IMR-90 (cell line): ENCODE measurements at regions not wholly inside any gene's neighbourhood (a gene's known extent, or its start where the extent isn't known, plus 50 kb on each side); places are given as distances from the start of the nearest gene placed in this dataset.

Source experiments
- ATAC-seq: fragments of 200-7000 bp; cut with Tn5 transposase; 2 replicates; pipeline ENCODE4 v1.9.1; 2020; ENCODE audit warnings: low read depth, mild to moderate bottlenecking, moderate library complexity
- BruUV-seq: library from RNA; stranded (reverse); fragments of 400-500 nt; replicated peaks from 2 replicates; lab custom pipeline; 2021; lab: Mats Ljungman, UMichigan
- CTCF ChIA-PET: fragments of 300-600 bp; formaldehyde crosslinking; extraction: SDS; loops from one replicate; lab custom pipeline; 2021; ENCODE audit warnings: antibody characterized with exemption; lab: Yijun Ruan, JAX
- POLR2A ChIA-PET: fragments of 300-600 bp; sonication (Branson Sonifier 250); formaldehyde crosslinking; loops from one replicate; lab custom pipeline; 2022; ENCODE audit warnings: antibody characterized with exemption; ENCODE audit not compliant: unreplicated experiment; lab: Charles Lee
- DNase-seq: peaks from one replicate; pipeline ENCODE4 v3.0.0; 2013
- H2AFZ ChIP-seq: replicated peaks from 2 replicates; pipeline ENCODE3; 2013; ENCODE audit warnings: low read length, mild to moderate bottlenecking; ENCODE audit not compliant: poor library complexity
- H2AK5ac ChIP-seq: 2 replicates; pipeline ENCODE4 v1.6.1; 2013; ENCODE audit warnings: low read depth, low read length, inconsistent platforms
- H2AK9ac ChIP-seq: replicated peaks from 2 replicates; pipeline ENCODE3; 2013; ENCODE audit warnings: mild to moderate bottlenecking, low read depth, low read length, moderate library complexity; ENCODE audit not compliant: poor library complexity
- H2BK120ac ChIP-seq: 2 replicates; pipeline ENCODE4 v1.6.1; 2013; ENCODE audit warnings: low read depth, low read length, inconsistent platforms
- H2BK15ac ChIP-seq: 3 replicates; pipeline ENCODE4 v1.6.1; 2013; ENCODE audit warnings: low read depth, low read length, inconsistent platforms
- H2BK20ac ChIP-seq: 2 replicates; pipeline ENCODE4 v1.6.1; 2013; ENCODE audit warnings: low read depth, mild to moderate bottlenecking, inconsistent platforms, low read length, moderate library complexity
- H2BK5ac ChIP-seq: 2 replicates; pipeline ENCODE4 v1.6.1; 2013; ENCODE audit warnings: mild to moderate bottlenecking, low read depth, low read length, inconsistent platforms; ENCODE audit not compliant: poor library complexity, severe bottlenecking
- H3K14ac ChIP-seq: replicated peaks from 2 replicates; pipeline ENCODE4 v1.6.1; 2013; ENCODE audit warnings: low read depth, low read length, inconsistent platforms
- H3K18ac ChIP-seq: 2 replicates; pipeline ENCODE4 v1.6.1; 2013; ENCODE audit warnings: low read depth, low read length, control low read depth
- H3K23ac ChIP-seq: 2 replicates; pipeline ENCODE4 v1.6.1; 2013; ENCODE audit warnings: low read depth, low read length, inconsistent platforms
- H3K27ac ChIP-seq: 2 replicates; pipeline ENCODE4 v1.5.1; 2013; ENCODE audit warnings: mild to moderate bottlenecking, control low read depth, low read length; ENCODE audit not compliant: insufficient read depth
- H3K27me3 ChIP-seq: 2 replicates; pipeline ENCODE4 v1.6.1; 2013; ENCODE audit warnings: low read length; ENCODE audit not compliant: control insufficient read depth, insufficient read depth
- H3K36me3 ChIP-seq: 2 replicates; pipeline ENCODE4 v1.6.1; 2013; ENCODE audit warnings: low read length, mixed read lengths; ENCODE audit not compliant: control insufficient read depth, insufficient read depth
- H3K4ac ChIP-seq: 2 replicates; pipeline ENCODE4 v1.6.1; 2013; ENCODE audit warnings: low read depth, low read length, inconsistent platforms
- H3K4me1 ChIP-seq: 2 replicates; pipeline ENCODE4 v1.6.1; 2013; ENCODE audit warnings: low read length, mixed read lengths; ENCODE audit not compliant: control insufficient read depth, insufficient read depth
- H3K4me2 ChIP-seq: 2 replicates; pipeline ENCODE4 v1.6.1; 2013; ENCODE audit warnings: low read depth, mild to moderate bottlenecking, control low read depth, low read length, moderate library complexity
- H3K4me3 ChIP-seq: 2 replicates; pipeline ENCODE4 v1.5.1; 2013; ENCODE audit warnings: low read depth, mild to moderate bottlenecking, control low read depth, low read length, moderate library complexity; ENCODE audit not compliant: insufficient read depth
- H3K56ac ChIP-seq: 2 replicates; pipeline ENCODE4 v1.6.1; 2013; ENCODE audit warnings: low read length, inconsistent platforms; ENCODE audit not compliant: insufficient read depth; ENCODE audit errors: extremely low read depth
- H3K79me1 ChIP-seq, 2 experiments: 2 replicates each; pipeline ENCODE4 v1.6.1; 2013; ENCODE audit warnings: low read length in 2 of 2, inconsistent platforms in 1 of 2, low read depth in 1 of 2
- H3K9ac ChIP-seq: 2 replicates; pipeline ENCODE4 v1.6.1; 2013; ENCODE audit warnings: low read depth, low read length, control low read depth
- H3K9me1 ChIP-seq: 2 replicates; pipeline ENCODE4 v1.6.1; 2013; ENCODE audit warnings: low read length, inconsistent platforms; ENCODE audit not compliant: insufficient read depth
- H3K9me3 ChIP-seq: 2 replicates; pipeline ENCODE4 v1.6.1; 2013; ENCODE audit warnings: low read length; ENCODE audit not compliant: control insufficient read depth, insufficient read depth
- H4K20me1 ChIP-seq: 2 replicates; pipeline ENCODE4 v1.6.1; 2013; ENCODE audit warnings: low read length, inconsistent platforms; ENCODE audit not compliant: insufficient read depth
- H4K5ac ChIP-seq: 2 replicates; pipeline ENCODE4 v1.6.1; 2013; ENCODE audit warnings: mild to moderate bottlenecking, low read depth, low read length, control low read depth
- H4K8ac ChIP-seq, 2 experiments: 2 replicates each; pipeline ENCODE4 v1.6.1; 2013; ENCODE audit warnings: low read depth in 2 of 2, low read length in 2 of 2, control low read depth in 1 of 2, inconsistent platforms in 1 of 2
- H4K91ac ChIP-seq: 2 replicates; pipeline ENCODE4 v1.6.1; 2013; ENCODE audit warnings: low read depth, low read length, inconsistent platforms; ENCODE audit not compliant: insufficient read depth
- BHLHE40 ChIP-seq: fragments of 150-350 bp; IDR thresholded peaks from 2 replicates; pipeline ENCODE4 v1.6.1; 2016; ENCODE audit warnings: mild to moderate bottlenecking, low read depth, low read length
- CEBPB ChIP-seq: IDR thresholded peaks from 2 replicates; pipeline ENCODE4 v1.6.1; 2012; ENCODE audit warnings: low read depth, low read length, improper control_type of control experiment
- CHD1 ChIP-seq: IDR thresholded peaks from 2 replicates; pipeline ENCODE4 v1.6.1; 2012; ENCODE audit warnings: low read depth, low read length, improper control_type of control experiment
- ELK1 ChIP-seq: fragments of 150-350 bp; IDR thresholded peaks from 2 replicates; pipeline ENCODE4 v1.6.1; 2016; ENCODE audit warnings: low read depth, mild to moderate bottlenecking, low read length, moderate library complexity, borderline replicate concordance
- FOS ChIP-seq: fragments of 150-350 bp; IDR thresholded peaks from 2 replicates; pipeline ENCODE4 v1.6.1; 2016; ENCODE audit warnings: low read depth, low read length
- MAFK ChIP-seq: IDR thresholded peaks from 2 replicates; pipeline ENCODE4 v1.6.1; 2012; ENCODE audit warnings: low read depth, low read length, improper control_type of control experiment
- MAZ ChIP-seq: IDR thresholded peaks from 2 replicates; pipeline ENCODE4 v1.6.1; 2012; ENCODE audit warnings: low read depth, mild to moderate bottlenecking, low read length, improper control_type of control experiment, moderate library complexity, borderline replicate concordance
- MXI1 ChIP-seq: IDR thresholded peaks from 2 replicates; pipeline ENCODE4 v1.6.1; 2012; ENCODE audit warnings: low read depth, mild to moderate bottlenecking, low read length, moderate library complexity, borderline replicate concordance
- NFE2L2 ChIP-seq: fragments of 150-350 bp; IDR thresholded peaks from 2 replicates; pipeline ENCODE4 v1.6.1; 2016; ENCODE audit warnings: low read depth, mild to moderate bottlenecking, low read length
- POLR2A ChIP-seq: IDR thresholded peaks from 2 replicates; pipeline ENCODE4 v1.6.1; 2012; ENCODE audit warnings: mild to moderate bottlenecking, low read depth, low read length
- RAD21 ChIP-seq: IDR thresholded peaks from 2 replicates; pipeline ENCODE4 v1.6.1; 2012; ENCODE audit warnings: low read length, improper control_type of control experiment
- RCOR1 ChIP-seq: IDR thresholded peaks from 2 replicates; pipeline ENCODE4 v1.6.1; 2012; ENCODE audit warnings: mild to moderate bottlenecking, low read length, improper control_type of control experiment; ENCODE audit not compliant: insufficient replicate concordance
- RFX5 ChIP-seq: IDR thresholded peaks from 2 replicates; pipeline ENCODE4 v1.8.0; 2012; ENCODE audit warnings: low read depth, mild to moderate bottlenecking, low read length, moderate library complexity
- SMC3 ChIP-seq: fragments of 150-350 bp; IDR thresholded peaks from 2 replicates; pipeline ENCODE4 v1.6.1; 2016; ENCODE audit warnings: low read depth, mild to moderate bottlenecking, antibody characterized with exemption, low read length, moderate library complexity
- WGBS, 2 experiments: methylation state at CpG; one replicate each; pipeline versions ENCODE4 v1.1.5 to v1.1.7; 2013; ENCODE audit warnings: missing lambda C conversion rate in 2 of 2; ENCODE audit not compliant: insufficient read length in 1 of 2; ENCODE audit errors: extremely low coverage in 2 of 2; 5-methylcytosine and 5-hydroxymethylcytosine counted together
- dilution Hi-C: fragments of 300-500 bp; cut with HindIII; formaldehyde crosslinking; loops from one replicate; pipeline ENCODE4 v1.14.3; 2018; ENCODE audit warnings: low sequenced_read_pairs; ENCODE audit not compliant: unreplicated experiment
- in situ Hi-C: fragments of 300-500 bp; cut with MboI; formaldehyde crosslinking; loops from 3 replicates; pipeline ENCODE4 v1.14.3; 2019; ENCODE audit warnings: low sequenced_read_pairs, inconsistent platforms, mixed read lengths
- intact Hi-C: fragments of 100-400 bp; cut with micrococcal nuclease; formaldehyde crosslinking; loops from 2 replicates; pipeline ENCODE4 v1.10.0; 2022
- TF ChIP-seq, protein P1 (sequence below): conservative IDR thresholded peaks from 2 replicates; pipeline ENCODE4 v1.5.1; 2012; ENCODE audit warnings: mild to moderate bottlenecking, low read depth, low read length, improper control_type of control experiment
- TF ChIP-seq, protein P2 (sequence below): fragments of 150-350 bp; IDR thresholded peaks from 2 replicates; pipeline ENCODE4 v1.6.1; 2017; ENCODE audit warnings: mild to moderate bottlenecking, antibody characterized with exemption, low read length, low read depth

DNA sequence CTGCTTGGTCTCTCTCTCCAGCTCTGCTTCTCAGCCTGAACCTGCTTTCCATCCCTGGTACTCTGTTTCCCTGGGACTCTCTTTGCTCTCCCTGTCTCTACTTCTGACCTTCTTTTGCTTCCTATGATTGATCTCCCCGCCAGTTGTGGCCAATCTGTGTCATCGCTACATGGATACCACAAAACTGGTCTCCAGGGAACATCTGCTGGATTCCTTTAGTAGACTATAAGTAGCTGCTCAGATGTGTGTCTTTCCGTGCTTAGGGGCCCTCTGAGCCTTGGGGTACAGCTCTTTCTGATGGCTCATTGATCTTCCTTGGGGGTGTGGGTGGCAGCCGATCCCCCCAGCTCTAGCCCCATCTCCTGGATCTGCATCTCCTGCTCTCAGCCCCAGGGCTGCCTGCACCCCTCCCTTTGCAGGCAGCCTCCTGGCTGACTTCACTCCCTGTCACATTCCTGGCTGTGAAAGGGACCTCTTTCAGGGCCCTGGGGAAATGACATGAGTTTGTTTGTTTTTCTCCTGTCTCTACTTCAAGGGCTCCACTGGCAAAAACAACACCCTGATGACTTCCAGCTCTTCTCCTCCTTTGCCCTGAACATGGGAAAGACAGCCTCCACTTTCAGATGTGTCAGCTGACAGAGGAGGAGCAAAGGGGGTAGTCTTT, 333.7 kb downstream of the CYP26B1 start:
- no peak overlapping the region for H3K23ac ChIP-seq
- no peak overlapping the region for H3K14ac ChIP-seq
- CTCF ChIA-PET, result interaction anchor here (1.1 kb wide), 1 partner anchor 16 kb away, joined by 3 read pairs; no protein-coding TSS in a partner anchor
- H3K9me3 ChIP-seq, result no peaks in the 10 kb centered on the region
- no peak overlapping the region for H2BK20ac ChIP-seq
- TF ChIP-seq, protein P1, sequence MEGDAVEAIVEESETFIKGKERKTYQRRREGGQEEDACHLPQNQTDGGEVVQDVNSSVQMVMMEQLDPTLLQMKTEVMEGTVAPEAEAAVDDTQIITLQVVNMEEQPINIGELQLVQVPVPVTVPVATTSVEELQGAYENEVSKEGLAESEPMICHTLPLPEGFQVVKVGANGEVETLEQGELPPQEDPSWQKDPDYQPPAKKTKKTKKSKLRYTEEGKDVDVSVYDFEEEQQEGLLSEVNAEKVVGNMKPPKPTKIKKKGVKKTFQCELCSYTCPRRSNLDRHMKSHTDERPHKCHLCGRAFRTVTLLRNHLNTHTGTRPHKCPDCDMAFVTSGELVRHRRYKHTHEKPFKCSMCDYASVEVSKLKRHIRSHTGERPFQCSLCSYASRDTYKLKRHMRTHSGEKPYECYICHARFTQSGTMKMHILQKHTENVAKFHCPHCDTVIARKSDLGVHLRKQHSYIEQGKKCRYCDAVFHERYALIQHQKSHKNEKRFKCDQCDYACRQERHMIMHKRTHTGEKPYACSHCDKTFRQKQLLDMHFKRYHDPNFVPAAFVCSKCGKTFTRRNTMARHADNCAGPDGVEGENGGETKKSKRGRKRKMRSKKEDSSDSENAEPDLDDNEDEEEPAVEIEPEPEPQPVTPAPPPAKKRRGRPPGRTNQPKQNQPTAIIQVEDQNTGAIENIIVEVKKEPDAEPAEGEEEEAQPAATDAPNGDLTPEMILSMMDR, result no peak
- TF ChIP-seq MAZ, result no peak
- no peak for TF ChIP-seq MAFK
- no peak for TF ChIP-seq FOS
- no peak for TF ChIP-seq SMC3
- no peak for TF ChIP-seq CHD1
- no peak for TF ChIP-seq ELK1
- no peak for TF ChIP-seq POLR2A
- TF ChIP-seq RAD21, result no peak
- no peak for TF ChIP-seq BHLHE40
- TF ChIP-seq, protein P2, sequence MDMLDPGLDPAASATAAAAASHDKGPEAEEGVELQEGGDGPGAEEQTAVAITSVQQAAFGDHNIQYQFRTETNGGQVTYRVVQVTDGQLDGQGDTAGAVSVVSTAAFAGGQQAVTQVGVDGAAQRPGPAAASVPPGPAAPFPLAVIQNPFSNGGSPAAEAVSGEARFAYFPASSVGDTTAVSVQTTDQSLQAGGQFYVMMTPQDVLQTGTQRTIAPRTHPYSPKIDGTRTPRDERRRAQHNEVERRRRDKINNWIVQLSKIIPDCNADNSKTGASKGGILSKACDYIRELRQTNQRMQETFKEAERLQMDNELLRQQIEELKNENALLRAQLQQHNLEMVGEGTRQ, result no peak
- TF ChIP-seq RCOR1, result no peak
- no peak for TF ChIP-seq CEBPB
- no peak for TF ChIP-seq RFX5
- no peak for TF ChIP-seq NFE2L2
- TF ChIP-seq MXI1, result no peak
- H3K27me3 ChIP-seq, result peaks cover 36% of the 10 kb centered on the region
- H3K9me1 ChIP-seq, result no peaks in the 10 kb centered on the region
- H3K4me2 ChIP-seq, result no peak overlapping the region
- no peaks in the 10 kb centered on the region for H4K20me1 ChIP-seq
- H3K4me3 ChIP-seq, result no peak overlapping the region
- no peak overlapping the region for H2AFZ ChIP-seq
- H3K79me1 ChIP-seq, result no peaks in the 10 kb centered on the region
- H3K18ac ChIP-seq, result no peak overlapping the region
- no peak overlapping the region for H4K8ac ChIP-seq
- DNase-seq (no peak), ATAC-seq (no peak)
- no peak overlapping the region for H2BK5ac ChIP-seq
- H4K5ac ChIP-seq, result no peak overlapping the region
- no peaks in the 10 kb centered on the region for H3K36me3 ChIP-seq
- H2BK15ac ChIP-seq, result no peak overlapping the region
- in situ Hi-C loops (no loop called here), dilution Hi-C loops (no loop called here), intact Hi-C loops (no loop called here)
- H3K4ac ChIP-seq, result no peak overlapping the region
- no peak overlapping the region for H3K56ac ChIP-seq
- BruUV-seq, result no TSS peak
- POLR2A ChIA-PET, result no interaction called here
- H3K4me1 ChIP-seq, result no peaks in the 10 kb centered on the region
- no peak overlapping the region for H3K9ac ChIP-seq
- H2AK5ac ChIP-seq, result no peak overlapping the region
- WGBS, 2 experiments, result 80% methylated on average over 1 of the region's 4 CpGs; no CpG with 5 or more reads in 1 of the 2 experiments
- no peak overlapping the region for H2BK120ac ChIP-seq
- no peak overlapping the region for H3K27ac ChIP-seq
- H4K91ac ChIP-seq, result no peak overlapping the region
- H2AK9ac ChIP-seq, result no peak overlapping the region
